Adipose tissue (tissue), 3 donors: ENCODE measurements at regions not wholly inside any gene's neighbourhood (a gene's known extent, or its start where the extent isn't known, plus 50 kb on each side); places are given as distances from the start of the nearest gene placed in this dataset.

Experiments used
- H3K27ac ChIP-seq: one replicate; pipeline ENCODE4 v1.5.1; 2013; ENCODE audit warnings: low read depth, low read length
- WGBS, 3 donors: extraction: QIAGEN DNeasy Blood & Tissue Kit; methylation state at CpG; one replicate each; pipeline ENCODE4 v1.1.7; 2013; 5-methylcytosine and 5-hydroxymethylcytosine counted together
- donor health status: healthy with polysubstance abuse.
- donor health status: Bipolar disorder and iron deficiency.
- donor health status: healthy.

DNA sequence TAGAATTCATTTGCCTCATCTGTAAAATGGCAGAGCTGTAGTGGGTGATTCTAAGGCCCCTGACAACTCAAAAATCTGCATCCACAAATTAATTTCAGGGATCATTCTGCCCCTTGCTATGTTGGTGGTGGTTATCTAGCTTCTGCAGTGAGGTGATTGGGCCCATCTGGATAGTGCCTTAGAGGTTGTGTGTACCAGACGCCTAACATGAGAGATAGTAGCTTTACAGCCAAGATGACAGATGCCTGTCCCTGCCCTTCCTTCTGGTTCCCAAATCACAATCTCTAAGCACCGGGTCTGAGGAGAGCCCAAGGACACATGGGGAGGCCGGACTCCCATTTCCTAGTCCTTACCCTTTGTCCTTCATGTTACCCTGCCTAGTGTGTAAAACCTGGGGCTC, 51.1 kb upstream of the TNP1 start:
- WGBS, 3 donors: 76 to 93% (median 86%) methylated on average over 3 of the region's 3 CpGs
- no peak overlapping the region for H3K27ac ChIP-seq

DNA sequence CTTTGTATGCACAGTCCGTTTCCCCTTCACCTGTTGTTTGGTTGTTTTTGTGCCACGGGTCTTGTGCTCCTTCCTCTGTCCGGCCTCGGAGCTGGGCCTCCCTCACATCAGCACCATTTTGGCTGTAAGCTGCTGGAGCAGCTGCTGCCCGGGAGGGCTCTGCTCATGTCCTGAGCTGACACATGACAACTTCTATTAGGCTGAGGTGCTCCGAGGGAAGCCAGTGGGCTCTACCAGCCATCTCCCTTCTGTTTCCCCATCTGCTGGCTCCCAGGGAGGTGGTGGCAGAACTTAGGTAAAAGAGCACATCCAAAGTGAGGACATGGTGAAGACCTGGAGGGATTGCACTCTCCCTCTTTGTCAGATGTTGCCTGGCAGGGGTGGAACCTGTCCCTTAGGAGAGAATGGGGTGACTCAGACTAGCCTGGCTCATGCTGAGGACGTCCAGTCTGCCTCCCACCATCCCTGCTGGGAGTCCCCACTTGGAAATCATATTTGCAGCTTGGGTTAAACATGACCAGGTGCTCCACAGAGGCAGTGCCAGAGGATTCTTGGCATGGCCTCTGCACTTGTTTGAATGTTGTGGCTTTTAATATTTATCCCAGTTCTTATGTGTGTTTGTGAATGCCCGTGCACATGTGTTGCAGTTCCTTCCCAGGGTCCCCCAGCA, 49.8 kb upstream of the TNP1 start:
- 62 to 78% (median 68%) methylated on average over 8 of the region's 8 CpGs for WGBS, 3 donors
- no peak overlapping the region for H3K27ac ChIP-seq
